H9 (cell line): ENCODE measurements at regions not wholly inside any gene's neighbourhood (a gene's known extent, or its start where the extent isn't known, plus 50 kb on each side); places are given as distances from the start of the nearest gene placed in this dataset.

Source experiments
- DNase-seq: peaks from one replicate; pipeline ENCODE4 v3.0.0-alpha.2; 2017
- H2AFZ ChIP-seq: one replicate; pipeline ENCODE4 v1.6.1; 2013; ENCODE audit warnings: mild to moderate bottlenecking, low read length, control low read depth, moderate library complexity
- H2AK5ac ChIP-seq: 2 replicates; pipeline ENCODE4 v1.6.1; 2013; ENCODE audit warnings: low read length, control low read depth, mixed read lengths; ENCODE audit not compliant: insufficient read length
- H2BK120ac ChIP-seq: one replicate; pipeline ENCODE4 v1.6.1; 2013; ENCODE audit warnings: low read depth, mild to moderate bottlenecking, low read length, control low read depth, inconsistent platforms; ENCODE audit not compliant: poor library complexity, severe bottlenecking
- H2BK12ac ChIP-seq: 2 replicates; pipeline ENCODE4 v1.6.1; 2013; ENCODE audit warnings: low read length, control low read depth, mixed read lengths, low read depth; ENCODE audit not compliant: insufficient read length
- H2BK15ac ChIP-seq: 2 replicates; pipeline ENCODE4 v1.6.1; 2013; ENCODE audit warnings: low read depth, low read length, control low read depth
- H2BK20ac ChIP-seq: one replicate; pipeline ENCODE4 v1.6.1; 2013; ENCODE audit warnings: low read depth, mild to moderate bottlenecking, low read length, control low read depth, inconsistent platforms; ENCODE audit not compliant: poor library complexity, severe bottlenecking
- H2BK5ac ChIP-seq: 2 replicates; pipeline ENCODE4 v1.6.1; 2013; ENCODE audit warnings: low read length, control low read depth, mixed read lengths; ENCODE audit not compliant: insufficient read length
- H3K14ac ChIP-seq: 2 replicates; pipeline ENCODE4 v1.6.1; 2013; ENCODE audit warnings: low read length, control low read depth; ENCODE audit not compliant: insufficient read depth
- H3K18ac ChIP-seq: 2 replicates; pipeline ENCODE4 v1.6.1; 2013; ENCODE audit warnings: low read depth, mild to moderate bottlenecking, mixed read lengths, low read length, control low read depth; ENCODE audit not compliant: insufficient read length
- H3K23ac ChIP-seq: 2 replicates; pipeline ENCODE4 v1.6.1; 2013; ENCODE audit warnings: low read length, control low read depth, mixed read lengths, low read depth; ENCODE audit not compliant: insufficient read length
- H3K23me2 ChIP-seq: 2 replicates; pipeline ENCODE4 v1.6.1; 2013; ENCODE audit warnings: low read depth, mild to moderate bottlenecking, mixed read lengths, low read length, control low read depth; ENCODE audit not compliant: insufficient read length, poor library complexity, severe bottlenecking
- H3K27ac ChIP-seq: 2 replicates; pipeline ENCODE4 v1.5.1; 2013; ENCODE audit warnings: low read length, control low read depth, mixed read lengths, low read depth; ENCODE audit not compliant: insufficient read length
- H3K27me3 ChIP-seq: 2 replicates; pipeline ENCODE4 v1.6.1; 2013; ENCODE audit warnings: low read length, control low read depth, inconsistent platforms; ENCODE audit not compliant: insufficient read depth
- H3K4ac ChIP-seq: 2 replicates; pipeline ENCODE4 v1.6.1; 2013; ENCODE audit warnings: low read depth, mild to moderate bottlenecking, control low read depth, inconsistent platforms, low read length, moderate library complexity
- H3K4me1 ChIP-seq: 2 replicates; pipeline ENCODE4 v1.6.1; 2013; ENCODE audit warnings: low read length, control low read depth, inconsistent platforms; ENCODE audit not compliant: insufficient read depth
- H3K4me2 ChIP-seq: 2 replicates; pipeline ENCODE4 v1.6.1; 2013; ENCODE audit warnings: low read length, control low read depth, mixed read lengths; ENCODE audit not compliant: insufficient read length, insufficient read depth
- H3K56ac ChIP-seq: 2 replicates; pipeline ENCODE4 v1.6.1; 2013; ENCODE audit warnings: low read depth, mild to moderate bottlenecking, mixed read lengths, low read length, control low read depth; ENCODE audit not compliant: insufficient read length
- H3K79me1 ChIP-seq: 2 replicates; pipeline ENCODE4 v1.6.1; 2013; ENCODE audit warnings: low read depth, mild to moderate bottlenecking, moderate library complexity, low read length, control low read depth, inconsistent platforms; ENCODE audit not compliant: insufficient read depth, poor library complexity, severe bottlenecking
- H3K79me2 ChIP-seq: 2 replicates; pipeline ENCODE4 v1.6.1; 2013; ENCODE audit warnings: low read length, control low read depth, inconsistent platforms; ENCODE audit not compliant: insufficient read depth
- H3K9ac ChIP-seq: 2 replicates; pipeline ENCODE4 v1.6.1; 2013; ENCODE audit warnings: low read length, control low read depth, mixed read lengths; ENCODE audit not compliant: insufficient read length; ENCODE audit errors: extremely low read depth
- H3K9me3 ChIP-seq: one replicate; pipeline ENCODE4 v1.6.1; 2013; ENCODE audit warnings: low read depth, low read length, inconsistent platforms; ENCODE audit not compliant: control insufficient read depth
- H3T11ph ChIP-seq: one replicate; pipeline ENCODE4 v1.6.1; 2013; ENCODE audit warnings: mild to moderate bottlenecking, low read length, control low read depth, inconsistent platforms
- H4K20me1 ChIP-seq: one replicate; pipeline ENCODE4 v1.6.1; 2013; ENCODE audit not compliant: control insufficient read depth, insufficient read length, insufficient read depth
- H4K5ac ChIP-seq: 2 replicates; pipeline ENCODE4 v1.6.1; 2013; ENCODE audit warnings: low read depth, mild to moderate bottlenecking, mixed read lengths, low read length, control low read depth; ENCODE audit not compliant: insufficient read length
- H4K8ac ChIP-seq: replicated peaks from 2 replicates; pipeline ENCODE4 v1.6.1; 2013; ENCODE audit warnings: low read length, control low read depth, mixed read lengths, low read depth; ENCODE audit not compliant: insufficient read length
- H4K91ac ChIP-seq: 2 replicates; pipeline ENCODE4 v1.6.1; 2013; ENCODE audit warnings: low read depth, mild to moderate bottlenecking, moderate library complexity, mixed read lengths, low read length, control low read depth; ENCODE audit not compliant: insufficient read length
- H3K27ac Mint-ChIP-seq, 3 experiments: 2 replicates in 2 of 3; 3 replicates in 1 of 3; pipeline ENCODE4 v1.8.0; 2020 to 2021; ENCODE audit warnings: mixed read lengths in 3 of 3, mild to moderate bottlenecking in 1 of 3, moderate library complexity in 1 of 3
- H3K27me3 Mint-ChIP-seq: 2 replicates; pipeline ENCODE4 v1.8.0; 2021; ENCODE audit warnings: low read depth, mild to moderate bottlenecking, moderate library complexity, mixed read lengths
- H3K36me3 Mint-ChIP-seq, 3 experiments: 2 replicates in 2 of 3; 3 replicates in 1 of 3; pipeline ENCODE4 v1.8.0; 2020 to 2021; ENCODE audit warnings: low read depth in 3 of 3, mixed read lengths in 3 of 3; ENCODE audit not compliant: insufficient read depth in 1 of 3
- H3K4me1 Mint-ChIP-seq, 2 experiments: 2 replicates each; pipeline ENCODE4 v1.8.0; 2020; ENCODE audit warnings: mixed read lengths in 2 of 2
- H3K4me3 Mint-ChIP-seq, 2 experiments: 2 replicates in 1 of 2; 3 replicates in 1 of 2; pipeline ENCODE4 v1.8.0; 2020 to 2021; ENCODE audit warnings: mild to moderate bottlenecking in 2 of 2, mixed read lengths in 2 of 2, moderate library complexity in 1 of 2
- H3K9me3 Mint-ChIP-seq, 2 experiments: 2 replicates in 1 of 2; 3 replicates in 1 of 2; pipeline ENCODE4 v1.8.0; 2020; ENCODE audit warnings: mild to moderate bottlenecking in 2 of 2, mixed read lengths in 2 of 2, moderate library complexity in 1 of 2
- CTCF ChIP-seq: fragments of 200-600 bp; sonication (generic); conservative IDR thresholded peaks from 3 replicates; pipeline ENCODE4 v1.8.0; 2021; ENCODE audit warnings: antibody characterized with exemption, mild to moderate bottlenecking
- WGBS: extraction: QIAGEN DNeasy Blood & Tissue Kit; methylation state at CpG from one replicate; pipeline ENCODE4 v1.1.7; 2013; ENCODE audit warnings: missing lambda C conversion rate, low lambda C conversion rate, mixed read lengths; ENCODE audit not compliant: insufficient read length; ENCODE audit errors: extremely low coverage; 5-methylcytosine and 5-hydroxymethylcytosine counted together

GRCh38 chr16:59759296-59759695 is 1025.2 kb upstream of the GOT2 start:
- Histone ChIP-seq H3K9me3 (no peaks in the 10 kb centered on the region), H4K8ac (no peak overlapping the region), H2BK120ac (no peak overlapping the region), H3K4ac (no peak overlapping the region), H3K79me2 (no peaks in the 10 kb centered on the region), H4K5ac (no peak overlapping the region), H2BK15ac (no peak overlapping the region), H3K27ac (no peak overlapping the region), H2AK5ac (no peak overlapping the region), H3K23ac (no peak overlapping the region), H2BK5ac (no peak overlapping the region), H2AFZ (no peak overlapping the region), H3K27me3 (no peaks in the 10 kb centered on the region), H2BK20ac (no peak overlapping the region), H3K14ac (no peak overlapping the region), H3K23me2 (no peaks in the 10 kb centered on the region), H4K91ac (no peak overlapping the region), H4K20me1 (no peaks in the 10 kb centered on the region), H3K4me2 (no peak overlapping the region), H3T11ph (no peak overlapping the region), H3K9ac (no peak overlapping the region), H3K18ac (no peak overlapping the region), H3K56ac (no peak overlapping the region), H3K4me1 (no peaks in the 10 kb centered on the region), H3K79me1 (no peaks in the 10 kb centered on the region), H2BK12ac (no peak overlapping the region)
- peaks cover 0 to 3% of the 10 kb centered on the region in 2 experiments; a peak in 1 of 4 replicates for H3K4me1 Mint-ChIP-seq
- H3K27ac Mint-ChIP-seq, result no peak overlapping the region
- H3K9me3 Mint-ChIP-seq, result peaks cover 11 to 17% of the 10 kb centered on the region in 2 experiments
- no CpG with 5 or more reads among the region's 3 CpGs for WGBS
- DNase-seq, result no peak
- no peaks in the 10 kb centered on the region; the same call in 1 of the 2 replicates for H3K27me3 Mint-ChIP-seq
- H3K36me3 Mint-ChIP-seq, result peaks cover 0 to 18% (median 1%) of the 10 kb centered on the region in 3 experiments; a peak in 4 of 7 replicates
- TF ChIP-seq CTCF, result no peak
- no peak overlapping the region for H3K4me3 Mint-ChIP-seq
